T-helper 22 cell (primary cell): ENCODE measurements at regions not wholly inside any gene's neighbourhood (a gene's known extent, or its start where the extent isn't known, plus 50 kb on each side); places are given as distances from the start of the nearest gene placed in this dataset.
"Not testable (repeated sequence)": the region's sequence is repeated elsewhere in the genome, so short reads cannot be mapped to it uniquely, and the experiment has no call there.

Experiments used
- DNase-seq: peaks from one replicate; pipeline ENCODE4 v3.0.0-alpha.2; 2020; ENCODE audit warnings: low read depth

DNA sequence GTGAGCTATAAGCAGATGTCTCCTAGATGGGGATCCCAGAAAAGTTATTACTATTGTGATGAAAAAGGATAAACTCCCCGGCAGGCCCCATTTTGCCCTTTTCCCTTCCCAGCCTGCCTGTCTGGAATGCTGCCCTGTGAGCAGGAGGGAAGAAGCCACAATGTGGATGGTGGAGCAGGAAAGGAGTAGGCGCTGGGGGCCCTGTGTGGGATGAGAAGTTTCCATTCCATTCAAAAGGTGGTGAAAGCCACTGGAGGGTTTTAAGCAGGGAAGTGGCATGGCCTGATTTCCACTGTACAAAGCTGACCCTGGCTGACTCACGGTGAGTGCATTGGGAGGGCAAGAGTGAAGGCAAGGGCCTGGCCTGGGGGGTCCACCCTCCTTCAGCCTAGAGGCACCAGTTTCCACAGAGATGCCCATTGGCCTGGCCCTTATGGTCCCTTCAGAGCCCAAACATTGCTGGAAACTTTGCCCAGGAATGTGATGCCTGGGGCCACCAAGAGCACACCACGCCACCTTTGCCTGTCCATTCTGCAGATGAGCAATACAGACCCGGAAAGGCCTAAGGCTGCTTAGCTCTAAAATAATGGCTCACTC lies 206.9 kb downstream of the RPLP1 start:
- DNase-seq = no peak

DNA sequence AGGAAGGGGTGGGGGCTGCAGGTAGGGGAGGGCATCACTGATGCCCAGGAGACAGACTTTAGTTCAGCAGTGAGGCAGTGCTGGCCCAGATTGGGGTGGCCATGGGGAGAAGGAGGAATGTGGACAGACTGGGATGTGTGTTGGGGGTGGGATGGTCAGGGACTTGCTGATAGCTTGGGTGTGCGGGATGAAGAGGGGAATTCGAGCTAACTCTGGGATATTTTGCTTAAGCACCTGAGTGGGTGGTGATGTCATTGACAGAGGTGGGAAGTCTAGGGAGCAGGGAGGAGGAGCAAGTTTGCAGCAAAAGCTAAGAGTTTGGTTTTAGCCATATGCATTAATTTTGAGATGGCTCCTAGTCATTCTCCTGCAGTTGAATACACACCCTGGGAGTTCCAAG lies 207.5 kb downstream of the RPLP1 start:
- DNase-seq = no peak

DNA sequence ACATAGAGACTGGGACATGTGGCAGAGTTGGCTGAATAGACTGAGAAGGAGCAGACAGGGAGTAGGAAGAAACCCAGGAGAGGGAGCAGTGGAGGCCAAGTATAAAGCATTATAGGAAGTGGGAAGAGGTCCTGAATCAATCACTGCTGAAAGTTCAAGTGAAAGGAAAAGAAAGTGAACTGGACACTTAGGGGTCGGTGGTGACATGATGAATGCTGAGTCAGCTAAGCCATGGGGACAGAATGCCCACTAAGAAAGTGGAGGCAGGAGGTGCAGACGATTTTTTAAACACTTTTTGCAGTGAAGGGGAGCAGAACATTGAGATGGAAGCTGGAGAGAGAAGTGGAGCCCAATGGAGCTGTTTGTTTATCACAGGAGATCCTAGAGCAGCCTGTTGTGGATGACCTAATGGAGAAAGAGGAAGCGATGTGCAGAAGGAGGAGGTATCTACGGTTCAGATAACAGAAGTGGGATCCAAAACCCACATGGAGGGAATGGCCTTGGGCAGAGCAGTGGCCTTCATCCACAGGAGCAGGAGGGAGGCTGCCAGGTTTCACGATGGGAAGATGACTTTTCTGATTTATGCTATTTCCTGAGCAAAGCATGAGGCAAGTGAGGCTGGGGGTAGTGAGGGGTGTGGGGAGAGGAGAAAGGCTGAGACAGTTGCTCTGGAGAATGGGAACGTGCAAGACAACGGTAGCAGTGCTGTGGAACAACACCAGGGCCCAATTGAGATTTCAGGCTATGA lies 208.2 kb downstream of the RPLP1 start:
- DNase-seq = no peak

DNA sequence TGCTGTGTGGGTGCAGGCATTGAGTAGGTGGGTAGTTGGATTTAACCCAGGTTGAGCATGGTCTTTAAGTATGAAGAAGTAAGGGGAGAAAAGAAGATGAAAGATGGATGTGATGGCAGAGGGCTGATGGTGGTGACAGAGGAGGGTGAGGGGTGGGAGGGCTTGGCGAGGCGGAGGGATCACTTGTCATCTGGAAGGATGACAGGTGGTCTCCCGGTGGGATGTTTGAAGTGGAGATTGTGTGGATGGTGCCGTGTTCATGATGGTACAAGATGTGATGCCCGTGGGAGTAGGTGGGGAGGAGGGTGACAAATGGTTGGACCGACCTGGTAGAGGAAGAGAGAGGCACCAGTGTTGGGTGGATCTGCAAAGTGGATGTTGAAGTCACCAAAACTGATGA lies 208.8 kb downstream of the RPLP1 start:
- no peak for DNase-seq

DNA sequence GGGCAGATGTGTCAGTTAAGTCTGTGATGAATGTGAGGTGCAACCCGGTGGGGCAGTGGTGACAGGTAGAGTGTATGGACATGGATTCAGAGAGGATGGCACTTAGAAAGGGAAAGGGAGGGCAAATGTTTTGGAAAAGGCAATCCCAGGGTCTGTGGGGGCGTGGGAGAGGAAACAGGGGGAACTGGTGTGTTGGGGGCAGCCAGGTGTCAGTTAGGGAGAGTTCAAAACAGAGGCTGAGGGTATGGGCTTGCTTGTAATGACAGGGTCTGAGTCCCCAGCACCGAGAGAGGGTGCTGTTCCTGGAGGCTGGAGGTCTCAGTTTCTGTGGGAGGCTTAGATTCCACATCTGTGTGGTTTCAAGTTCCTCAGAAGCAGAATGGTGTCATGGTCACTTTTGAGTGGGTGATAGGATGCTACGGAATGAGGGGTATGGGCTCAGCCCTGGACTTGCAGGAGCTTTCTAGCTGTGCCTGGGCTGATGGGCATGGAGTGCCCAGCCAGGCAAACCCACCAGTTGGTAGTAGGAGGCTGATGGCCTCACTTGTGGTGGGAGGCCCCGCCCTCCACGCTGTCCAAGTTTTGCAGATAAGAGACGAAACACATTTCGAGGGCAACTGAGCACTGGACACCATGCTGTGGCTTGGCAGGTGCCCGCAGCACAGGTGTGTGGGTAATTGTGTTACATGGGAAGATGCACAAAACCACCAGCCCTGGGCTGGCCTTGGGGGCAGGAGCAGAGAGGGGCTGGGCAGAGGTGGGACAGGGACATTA lies 209.4 kb downstream of the RPLP1 start:
- no peak for DNase-seq

DNA sequence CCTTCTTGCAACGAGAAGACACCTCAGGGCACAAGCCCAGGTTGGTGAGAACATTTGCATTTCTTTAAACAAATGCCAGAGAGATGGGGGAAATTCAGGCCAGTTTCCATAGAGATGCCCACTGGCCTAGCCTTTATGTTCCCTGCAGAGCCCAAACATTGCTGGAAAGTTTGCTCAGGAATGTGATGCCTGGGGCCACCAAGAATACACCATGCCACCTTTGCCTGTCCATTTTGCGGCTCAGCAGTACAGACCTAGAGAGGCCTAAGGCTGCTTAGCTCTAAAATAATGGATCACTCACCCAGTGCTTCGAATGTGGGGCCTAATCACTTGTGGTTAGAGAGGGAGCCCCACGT lies 210.0 kb downstream of the RPLP1 start:
- no peak for DNase-seq

DNA sequence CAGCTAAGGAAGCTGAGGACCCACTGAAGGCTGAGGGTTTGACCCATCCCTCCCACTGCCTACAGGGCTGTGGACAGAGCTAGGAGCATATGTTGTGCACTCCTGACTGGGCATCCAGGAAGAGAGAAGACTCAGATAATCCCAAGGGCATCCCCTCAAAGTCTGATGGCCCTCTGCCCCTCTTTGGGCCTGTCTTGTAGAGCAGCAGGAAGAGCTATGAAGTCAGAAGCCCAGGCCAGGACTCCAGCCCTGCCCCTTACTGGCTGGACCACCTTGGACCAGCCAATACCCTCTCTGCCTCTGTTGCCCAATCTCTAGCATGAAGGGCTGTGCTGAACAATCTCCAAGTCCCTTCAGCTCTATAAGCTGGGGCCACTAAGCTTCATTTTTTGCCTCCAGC lies 210.8 kb downstream of the RPLP1 start:
- DNase-seq = no peak

DNA sequence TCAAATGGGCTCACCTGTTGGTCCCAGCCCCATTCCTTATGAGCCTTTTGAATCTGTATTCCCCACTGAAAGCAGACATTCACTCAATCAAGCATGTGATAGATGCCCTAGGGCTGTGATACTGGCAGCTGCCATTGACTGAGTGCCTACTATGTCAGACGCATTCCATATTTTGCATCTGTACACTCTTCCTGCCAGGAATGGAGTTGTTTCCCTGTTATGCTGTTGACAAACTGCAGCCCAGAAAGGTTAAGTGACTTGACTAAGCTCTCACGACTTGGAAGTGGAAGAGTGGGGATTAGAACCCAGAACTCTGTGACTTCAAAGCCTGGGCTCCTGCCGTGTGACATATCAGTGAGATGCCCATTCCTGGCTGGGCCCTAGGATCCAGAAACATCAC lies 211.4 kb downstream of the RPLP1 start:
- DNase-seq = no peak

DNA sequence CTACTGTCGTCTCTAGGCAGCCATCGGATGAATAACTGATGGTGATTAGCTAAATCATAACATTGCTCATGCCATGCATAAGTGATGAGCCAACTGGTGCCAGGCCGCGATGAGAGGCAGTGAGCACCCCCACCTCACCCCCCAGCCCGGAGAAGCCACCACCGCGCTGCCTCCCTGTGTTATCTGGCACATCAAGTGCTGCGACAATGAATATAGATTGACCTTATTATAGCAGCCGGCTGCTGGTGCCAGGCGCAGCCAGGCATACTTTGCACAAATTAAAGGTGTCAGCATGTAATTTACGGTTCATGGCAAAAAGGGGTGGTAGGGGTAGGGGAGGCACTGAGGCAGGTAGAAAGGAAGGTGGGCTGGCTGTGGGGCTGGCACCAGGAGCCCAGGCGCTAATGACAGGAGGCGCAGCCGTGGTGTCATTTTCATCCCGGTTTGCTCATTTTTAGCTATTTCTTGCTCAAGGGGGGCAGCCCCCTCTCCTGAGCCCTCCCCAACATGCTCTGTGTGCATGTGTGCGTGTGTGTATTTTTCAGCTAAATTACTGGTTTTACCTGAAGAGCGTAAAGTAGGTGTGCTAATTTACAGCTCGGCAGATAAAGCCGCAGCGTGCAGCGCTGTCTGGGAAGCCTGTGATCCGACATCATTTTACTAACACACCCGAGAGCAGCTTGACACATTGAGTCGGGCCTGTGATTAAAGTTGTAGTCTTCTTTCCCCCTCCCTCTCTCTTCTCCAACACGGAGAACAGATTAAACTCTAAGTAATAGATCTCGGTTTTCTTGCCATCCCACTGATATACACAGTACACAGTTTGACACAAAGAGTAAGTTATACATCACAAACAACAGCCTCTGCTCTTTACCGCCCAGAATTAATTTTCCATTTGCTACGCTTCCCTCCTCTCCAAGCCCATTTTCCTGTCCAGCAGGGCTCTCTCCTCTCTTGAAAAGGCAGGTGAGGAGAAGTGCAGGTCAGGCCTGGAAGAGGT lies 212.3 kb downstream of the RPLP1 start:
- no peak for DNase-seq

DNA sequence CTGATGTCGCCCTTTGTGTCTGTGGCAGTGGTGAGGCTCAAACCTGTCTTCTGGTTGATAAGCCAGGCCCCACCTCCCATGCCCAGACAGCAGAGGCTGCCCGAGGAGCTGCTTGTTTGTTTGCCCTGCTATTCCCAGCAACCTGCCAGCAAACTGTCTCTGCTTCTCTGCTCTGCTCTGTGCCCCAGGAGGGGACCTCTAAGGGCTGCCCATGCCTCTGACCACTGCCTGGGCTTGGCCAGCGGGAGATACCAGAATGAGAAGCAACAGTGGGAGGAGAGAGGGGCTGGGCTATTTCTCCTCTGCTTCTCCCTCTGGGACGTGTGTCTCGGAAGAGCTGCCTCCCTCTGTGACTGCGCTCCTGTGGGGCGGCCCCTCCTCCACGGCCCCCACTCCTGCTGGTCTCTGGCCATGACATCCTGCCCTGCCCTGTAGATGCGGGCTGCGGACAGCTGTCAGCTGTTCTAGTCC lies 213.1 kb downstream of the RPLP1 start:
- DNase-seq = no peak

DNA sequence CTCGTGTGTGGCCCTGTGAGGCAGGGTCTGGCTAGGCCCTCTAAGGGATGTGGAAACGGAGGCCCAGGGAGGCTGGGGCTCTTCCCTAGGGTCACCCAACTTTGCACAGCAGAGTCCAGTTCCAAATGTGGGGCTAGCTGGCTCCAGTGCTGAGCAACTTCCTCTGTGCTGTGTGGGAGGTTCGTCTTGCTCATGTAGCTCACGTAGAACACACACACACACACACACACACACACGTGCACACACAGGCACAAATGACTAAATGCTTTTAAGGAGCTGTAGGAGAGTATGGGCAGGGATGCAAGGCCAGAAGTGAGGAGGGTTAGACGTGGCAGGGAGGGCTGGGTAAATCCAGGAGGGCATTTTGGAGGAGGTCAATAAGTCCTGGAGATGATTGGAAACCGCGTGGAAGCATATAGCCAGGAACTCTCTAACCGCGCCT lies 213.8 kb downstream of the RPLP1 start:
- no peak for DNase-seq

DNA sequence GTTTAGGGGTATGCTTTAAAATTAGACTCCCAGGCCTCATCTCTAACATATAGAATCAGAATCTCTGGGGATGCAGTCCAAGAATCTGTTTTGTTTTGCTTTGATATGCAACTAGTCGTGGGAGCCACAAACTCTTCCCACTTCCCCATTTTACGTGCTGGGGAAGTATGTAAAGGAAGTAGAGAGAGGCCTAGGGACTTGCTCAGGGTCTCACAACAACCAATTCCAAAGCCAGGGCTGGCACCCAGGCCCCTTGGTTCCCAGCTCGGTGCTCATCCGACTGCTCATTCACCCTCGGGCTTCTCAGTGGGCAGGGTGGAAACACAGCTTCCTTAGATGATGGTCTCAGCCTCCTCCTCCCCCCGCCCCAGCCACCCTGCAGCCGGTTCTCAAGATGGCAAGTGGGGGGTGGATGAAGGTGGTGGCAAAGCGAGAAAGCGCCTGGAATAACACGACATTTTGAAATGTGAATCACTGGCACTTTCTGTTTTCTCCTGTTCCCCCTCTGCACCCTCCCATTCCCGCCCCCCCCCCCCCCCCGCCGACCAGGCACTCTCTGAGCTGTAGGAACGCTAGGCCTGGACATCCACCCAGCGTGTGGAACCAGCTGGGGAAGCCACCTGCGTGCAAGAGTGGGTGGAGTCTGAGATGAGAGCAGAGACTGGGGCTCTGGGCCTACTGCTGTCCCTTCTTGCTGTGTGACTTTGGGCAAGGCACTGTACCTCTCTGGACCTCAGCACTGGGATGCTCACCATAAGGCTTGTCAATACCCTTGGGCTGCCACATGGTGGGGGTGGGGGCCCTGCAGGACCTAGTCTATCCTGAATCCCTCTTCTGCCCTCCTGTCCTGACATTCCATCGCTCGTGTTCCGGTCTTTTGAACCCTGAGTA lies 214.5 kb downstream of the RPLP1 start:
- DNase-seq = no peak

DNA sequence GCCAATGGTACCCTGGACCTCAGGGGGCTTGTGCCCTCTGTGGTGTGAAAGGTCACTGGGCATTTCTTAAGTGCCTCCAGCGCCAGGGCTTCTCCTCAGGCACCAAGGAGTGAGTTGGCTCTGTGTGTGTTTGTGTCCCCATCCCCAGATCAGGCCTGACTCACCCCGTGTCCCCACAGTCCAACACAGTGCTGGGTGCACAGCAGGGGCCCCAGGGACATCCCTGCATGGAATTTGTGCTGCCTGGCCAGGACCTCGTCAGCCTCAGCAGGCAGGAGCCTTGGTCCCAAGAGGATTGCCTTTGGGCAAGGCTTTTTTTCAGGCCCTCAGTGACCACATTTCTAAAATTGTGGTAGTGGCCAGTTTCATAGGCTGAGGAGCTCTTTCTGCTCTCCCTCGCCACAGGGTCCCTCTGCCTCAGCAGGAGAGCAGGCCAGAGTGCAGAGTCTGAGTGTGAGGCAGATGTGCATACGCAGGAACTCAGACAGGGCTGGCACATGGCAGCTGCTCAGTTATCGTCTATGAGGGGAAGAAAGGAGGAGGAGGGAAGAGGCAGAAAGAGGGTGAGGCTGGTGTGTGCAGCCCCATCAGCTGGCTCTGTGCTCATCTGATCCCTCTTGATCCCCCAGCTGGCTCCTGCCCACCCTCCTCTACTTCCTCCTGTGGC lies 215.6 kb downstream of the RPLP1 start:
- DNase-seq = no peak

DNA sequence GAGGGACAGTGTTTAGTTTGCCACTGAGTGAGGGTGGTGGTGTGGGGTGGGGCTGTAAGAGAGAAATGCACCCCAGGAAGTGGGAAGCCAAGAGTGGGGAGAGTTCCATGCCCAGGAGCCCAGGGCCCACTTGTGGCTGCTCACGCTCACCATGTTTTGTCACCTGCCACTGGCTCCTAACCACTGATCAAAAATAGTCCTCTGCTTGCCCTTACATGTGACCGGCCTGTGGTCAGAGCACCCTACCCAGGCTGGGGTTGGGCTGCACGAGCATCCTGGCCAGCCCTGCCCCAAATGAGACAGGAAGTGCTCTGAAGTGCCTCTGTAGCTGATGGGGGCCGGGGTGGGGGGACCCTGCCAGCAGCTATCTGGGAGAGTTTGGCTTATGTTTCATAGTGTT lies 216.3 kb downstream of the RPLP1 start:
- no peak for DNase-seq

DNA sequence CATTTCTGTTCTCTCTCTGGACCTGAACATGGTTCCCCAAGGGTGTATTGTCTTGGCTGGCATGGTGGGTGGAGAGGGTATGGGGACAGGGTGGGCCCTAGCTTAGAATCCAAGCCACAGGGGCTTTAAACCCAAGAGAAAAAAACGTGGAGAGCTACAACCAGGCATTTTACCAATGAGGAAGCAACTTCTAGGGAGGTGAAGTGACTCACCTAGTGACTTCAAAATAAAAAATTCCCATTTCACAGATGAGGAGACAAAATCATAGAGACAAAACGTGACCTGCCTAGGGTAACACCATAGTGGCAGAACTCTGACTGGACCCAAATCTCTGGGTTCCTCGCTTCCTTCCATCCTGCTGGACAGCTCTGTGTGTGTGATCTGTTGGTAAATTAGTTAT lies 216.8 kb downstream of the RPLP1 start:
- no peak for DNase-seq

DNA sequence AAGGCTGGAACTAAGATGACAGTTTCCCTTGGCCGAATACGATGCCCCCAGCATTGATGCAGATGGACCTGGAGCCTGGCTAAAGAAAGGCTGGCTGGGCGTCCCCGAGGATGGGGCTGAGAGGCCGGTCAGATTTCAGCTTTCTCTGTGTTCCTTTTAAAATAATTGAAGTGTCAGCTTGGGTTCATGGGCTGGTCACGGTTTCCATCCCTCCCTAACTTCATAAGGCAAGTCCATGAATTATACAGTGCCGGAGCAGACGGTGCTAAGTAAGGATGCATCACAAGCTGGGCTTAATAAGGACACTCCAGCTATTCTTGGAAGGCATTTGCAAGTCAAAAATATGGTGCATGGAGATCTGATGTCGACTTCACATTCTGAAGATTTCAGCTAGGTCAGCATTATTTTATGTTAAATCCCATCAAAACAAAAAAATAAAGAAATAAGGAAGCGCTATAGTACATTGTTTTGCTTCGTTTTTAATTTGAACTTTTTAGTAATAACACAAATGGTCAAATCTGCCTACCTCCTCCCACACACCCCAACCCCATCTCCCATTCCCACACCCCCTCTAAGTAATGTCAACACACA lies 220.8 kb downstream of the RPLP1 start:
- DNase-seq = no peak

DNA sequence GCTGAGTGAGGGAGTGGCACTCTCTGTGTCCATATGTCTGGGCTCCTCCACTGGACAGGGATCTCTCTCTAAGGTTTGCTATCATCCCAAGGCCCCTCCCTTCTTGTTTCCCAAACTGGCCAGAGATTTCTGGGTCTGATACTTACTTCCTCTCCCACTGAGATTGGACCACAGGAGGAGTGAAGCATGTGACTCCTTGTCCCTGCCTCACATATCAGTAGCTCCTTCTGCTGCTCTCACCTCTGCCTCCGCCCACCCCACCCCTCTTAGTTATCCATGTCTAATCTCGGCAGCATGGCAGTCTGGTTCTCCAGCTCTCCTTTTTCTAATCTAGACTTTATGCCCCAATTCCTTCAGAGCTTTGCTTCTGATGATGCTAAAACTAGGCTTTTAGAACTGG lies 223.1 kb downstream of the RPLP1 start:
- DNase-seq = no peak

DNA sequence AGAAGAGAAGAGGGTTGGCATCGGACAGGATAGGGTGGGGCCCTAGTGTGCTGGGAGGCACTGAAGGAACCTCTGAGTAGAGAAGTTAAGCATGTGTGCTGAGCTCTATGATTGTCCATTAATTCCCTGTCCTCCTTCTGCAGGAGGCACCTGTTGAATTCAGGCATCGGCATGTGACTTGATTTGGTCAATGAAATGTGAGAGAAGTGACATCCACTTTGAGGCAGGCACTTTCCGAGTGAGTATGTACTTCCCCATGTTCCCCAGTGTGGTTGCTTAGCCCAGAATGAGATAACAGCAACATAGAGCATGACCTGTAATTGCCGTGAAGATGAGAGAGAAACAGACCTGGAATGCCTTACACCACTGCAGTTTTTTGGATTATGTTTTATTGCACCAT lies 224.8 kb downstream of the RPLP1 start:
- DNase-seq = no peak

DNA sequence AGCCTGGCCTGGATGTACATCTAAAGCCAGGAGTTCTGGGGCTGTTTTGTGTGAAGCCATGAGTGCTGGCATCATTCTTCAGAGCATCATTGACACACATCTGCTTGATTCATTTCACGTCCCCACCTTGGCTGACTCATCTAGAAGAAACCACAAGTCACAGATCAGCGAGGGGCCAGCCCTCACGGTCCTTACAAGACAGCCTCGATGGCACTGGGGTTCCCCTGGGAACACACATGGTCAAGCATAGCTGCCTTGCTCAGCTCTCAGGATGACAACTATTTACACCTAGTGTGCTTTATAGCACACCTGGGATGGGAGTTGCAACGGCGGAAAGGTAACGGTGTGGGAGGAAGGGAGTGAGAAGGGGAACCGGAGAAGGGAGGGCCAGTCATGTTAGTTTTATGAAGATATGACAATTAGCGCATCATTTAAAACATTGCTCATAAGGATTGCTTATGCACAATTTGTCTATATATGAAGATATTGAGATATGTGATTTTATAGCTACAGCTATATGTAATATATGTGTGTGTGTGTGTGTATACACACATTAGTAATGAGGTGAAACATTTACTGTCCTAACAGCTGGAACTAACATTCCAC lies 227.1 kb downstream of the RPLP1 start:
- DNase-seq = no peak

DNA sequence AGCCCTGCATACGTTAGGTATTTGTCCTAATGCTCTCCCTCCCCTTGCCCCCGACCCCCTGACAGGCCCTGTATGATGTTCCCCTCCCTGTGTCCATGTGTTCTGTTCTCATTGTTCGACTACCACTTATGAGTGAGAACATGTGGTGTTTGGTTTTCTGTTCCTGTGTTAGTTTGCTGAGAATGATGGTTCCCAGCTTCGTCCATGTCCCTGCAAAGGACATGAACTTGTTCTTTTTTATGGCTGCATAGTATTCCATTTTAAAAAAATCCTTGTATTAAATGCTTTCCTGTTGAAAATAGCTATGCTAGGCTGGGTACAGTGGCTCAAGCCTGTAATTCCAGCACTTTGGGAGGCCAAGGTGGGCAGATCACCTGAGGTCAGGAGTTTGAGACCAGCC lies 232.2 kb downstream of the RPLP1 start:
- not testable (repeated sequence) for DNase-seq
